ENCODE measurements at regions not wholly inside any gene's neighbourhood (a gene's known extent, or its start where the extent isn't known, plus 50 kb on each side); places are given as distances from the start of the nearest gene placed in this dataset.

- no peaks in the 10 kb centered on the region for H3K79me2 ChIP-seq (ENCODE audit: control insufficient read depth, insufficient read depth, low read length)
- H3K9ac ChIP-seq (ENCODE audit: low read length), result no peak overlapping the region
- DNase-seq, result no peak
- no peak overlapping the region for H3K27ac Mint-ChIP-seq
- H4K20me1 ChIP-seq (ENCODE audit: control insufficient read depth, insufficient read depth, low read length, poor library complexity, severe bottlenecking), result no peaks in the 10 kb centered on the region
- H3K9me3 Mint-ChIP-seq (ENCODE audit: insufficient read depth), result no peaks in the 10 kb centered on the region
- no peak for TF ChIP-seq EZH2 (IDR thresholded peaks at IDR 0.05; ENCODE audit: borderline replicate concordance, insufficient read depth, low read depth, low read length, poor library complexity, severe bottlenecking)
- TF ChIP-seq, protein P1, sequence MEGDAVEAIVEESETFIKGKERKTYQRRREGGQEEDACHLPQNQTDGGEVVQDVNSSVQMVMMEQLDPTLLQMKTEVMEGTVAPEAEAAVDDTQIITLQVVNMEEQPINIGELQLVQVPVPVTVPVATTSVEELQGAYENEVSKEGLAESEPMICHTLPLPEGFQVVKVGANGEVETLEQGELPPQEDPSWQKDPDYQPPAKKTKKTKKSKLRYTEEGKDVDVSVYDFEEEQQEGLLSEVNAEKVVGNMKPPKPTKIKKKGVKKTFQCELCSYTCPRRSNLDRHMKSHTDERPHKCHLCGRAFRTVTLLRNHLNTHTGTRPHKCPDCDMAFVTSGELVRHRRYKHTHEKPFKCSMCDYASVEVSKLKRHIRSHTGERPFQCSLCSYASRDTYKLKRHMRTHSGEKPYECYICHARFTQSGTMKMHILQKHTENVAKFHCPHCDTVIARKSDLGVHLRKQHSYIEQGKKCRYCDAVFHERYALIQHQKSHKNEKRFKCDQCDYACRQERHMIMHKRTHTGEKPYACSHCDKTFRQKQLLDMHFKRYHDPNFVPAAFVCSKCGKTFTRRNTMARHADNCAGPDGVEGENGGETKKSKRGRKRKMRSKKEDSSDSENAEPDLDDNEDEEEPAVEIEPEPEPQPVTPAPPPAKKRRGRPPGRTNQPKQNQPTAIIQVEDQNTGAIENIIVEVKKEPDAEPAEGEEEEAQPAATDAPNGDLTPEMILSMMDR (IDR thresholded peaks at IDR 0.05), result no peak
- no peaks in the 10 kb centered on the region for H3K4me1 ChIP-seq (ENCODE audit: control insufficient read depth in 2 of 2, insufficient read depth in 2 of 2, low read length in 2 of 2)
- no peak overlapping the region for H3K4me2 ChIP-seq (replicated peaks; ENCODE audit: low read depth, low read length, poor library complexity, severe bottlenecking)
- intact Hi-C loops (cut with micrococcal nuclease), result no loop called here
- no peak overlapping the region for H3K4me3 Mint-ChIP-seq
- ChIA-PET CTCF (no interaction called here), POLR2A (no interaction called here)
- no peak for ATAC-seq (ENCODE audit: low read depth)
- no peak overlapping the region for H3K27ac ChIP-seq (ENCODE audit: low read length in 2 of 2)
- H2AFZ ChIP-seq (ENCODE audit: insufficient read depth, low read depth, low read length, poor library complexity, severe bottlenecking), result no peak overlapping the region
- H3K27me3 Mint-ChIP-seq, result peaks cover 14% of the 10 kb centered on the region
- no peaks in the 10 kb centered on the region for H3K36me3 ChIP-seq (replicated peaks in 1 of 2; ENCODE audit: control extremely low read depth in 1 of 2, control insufficient read depth in 1 of 2, extremely low read depth in 1 of 2, insufficient read depth in 2 of 2, low read length in 1 of 2)
- H3K4me3 ChIP-seq (ENCODE audit: control extremely low read depth in 1 of 5, extremely low read depth in 1 of 5, insufficient read depth in 1 of 5, low read depth in 2 of 5, low read length in 4 of 5), result no peak overlapping the region
- peaks cover 0 to 5% (median 0%) of the 10 kb centered on the region in 4 experiments for H3K27me3 ChIP-seq (replicated peaks in 1 of 4; ENCODE audit: control extremely low read depth in 1 of 4, control insufficient read depth in 3 of 4, insufficient read depth in 4 of 4, low read length in 3 of 4)
- peaks cover 0 to 11% (median 0%) of the 10 kb centered on the region in 3 donors for H3K9me3 ChIP-seq (ENCODE audit: control extremely low read depth in 1 of 3, control insufficient read depth in 2 of 3, insufficient read depth in 1 of 3, low read length in 2 of 3)
- WGBS (ENCODE audit: insufficient coverage), result 67% methylated on average over 3 of the region's 10 CpGs
- H3K4me1 Mint-ChIP-seq, result no peaks in the 10 kb centered on the region
Observed at GRCh38 chr3:127383656-127384179, 95.9 kb upstream of the PRR20G start.

DNA sequence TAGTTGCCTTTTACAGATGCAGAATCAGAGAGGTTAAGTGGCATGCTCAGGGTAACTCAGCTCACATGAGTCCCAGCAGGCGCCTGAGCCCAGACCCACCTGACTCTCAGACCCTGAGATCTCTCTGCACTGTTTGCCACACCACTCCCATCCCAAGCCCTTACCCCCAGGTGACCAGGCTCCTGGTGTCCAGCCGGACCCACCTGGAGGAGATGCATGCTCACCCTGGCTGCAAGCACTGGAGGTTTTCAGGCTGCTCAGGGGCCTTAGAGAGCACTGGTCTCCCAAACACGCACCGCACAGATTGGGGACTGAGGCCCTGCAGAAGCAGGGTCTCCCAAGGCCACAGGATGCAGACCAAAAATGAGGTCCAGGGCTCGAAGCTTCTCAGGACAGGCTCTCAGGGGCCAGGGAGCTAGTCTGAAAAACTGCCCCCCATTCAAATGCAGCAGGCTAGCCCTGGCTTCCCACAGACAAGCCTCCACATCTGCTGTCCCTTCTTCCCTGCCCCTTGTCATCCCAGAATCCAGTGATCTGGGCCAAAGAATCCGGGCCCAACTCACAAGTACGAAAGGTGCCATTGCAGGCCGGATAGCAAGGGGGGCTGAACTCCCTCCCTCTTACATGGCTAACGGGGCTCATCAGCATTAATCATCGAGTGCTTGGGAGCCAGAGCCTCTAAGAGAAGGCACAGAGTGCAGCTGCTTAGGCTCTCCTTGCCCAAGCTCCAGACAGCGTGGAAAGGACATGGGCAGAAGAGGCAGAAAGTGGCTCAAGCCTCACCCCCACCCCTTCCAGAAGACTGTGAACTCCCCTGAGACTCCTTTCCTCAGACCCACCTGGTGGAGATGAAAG, 90.2 kb upstream of the PRR20G start:
- intact Hi-C loops (cut with micrococcal nuclease), result no loop called here
- POLR2A ChIA-PET, result no interaction called here
- Histone ChIP-seq H3K4me1 (ENCODE audit: control insufficient read depth in 2 of 2, insufficient read depth in 2 of 2, low read length in 2 of 2) (no peaks in the 10 kb centered on the region), H3K4me3 (ENCODE audit: control extremely low read depth in 1 of 5, extremely low read depth in 1 of 5, insufficient read depth in 1 of 5, low read depth in 2 of 5, low read length in 4 of 5) (no peak overlapping the region), H3K4me2 (replicated peaks; ENCODE audit: low read depth, low read length, poor library complexity, severe bottlenecking) (no peak overlapping the region), H4K20me1 (ENCODE audit: control insufficient read depth, insufficient read depth, low read length, poor library complexity, severe bottlenecking) (no peaks in the 10 kb centered on the region), H3K36me3 (replicated peaks in 1 of 2; ENCODE audit: control extremely low read depth in 1 of 2, control insufficient read depth in 1 of 2, extremely low read depth in 1 of 2, insufficient read depth in 2 of 2, low read length in 1 of 2) (no peaks in the 10 kb centered on the region), H2AFZ (ENCODE audit: insufficient read depth, low read depth, low read length, poor library complexity, severe bottlenecking) (no peak overlapping the region), H3K9ac (ENCODE audit: low read length) (no peak overlapping the region), H3K9me3 (ENCODE audit: control extremely low read depth in 1 of 3, control insufficient read depth in 2 of 3, insufficient read depth in 1 of 3, low read length in 2 of 3) (peaks cover 0 to 18% (median 0%) of the 10 kb centered on the region in 3 donors), H3K27ac (ENCODE audit: low read length in 2 of 2) (no peak overlapping the region), H3K27me3 (replicated peaks in 1 of 4; ENCODE audit: control extremely low read depth in 1 of 4, control insufficient read depth in 3 of 4, insufficient read depth in 4 of 4, low read length in 3 of 4) (peaks cover 0 to 3% (median 0%) of the 10 kb centered on the region in 4 experiments), H3K79me2 (ENCODE audit: control insufficient read depth, insufficient read depth, low read length) (no peaks in the 10 kb centered on the region)
- Mint-ChIP-seq H3K9me3 (ENCODE audit: insufficient read depth) (peaks cover 3% of the 10 kb centered on the region), H3K27ac (no peak overlapping the region), H3K27me3 (peaks cover 13% of the 10 kb centered on the region), H3K4me3 (no peak overlapping the region), H3K4me1 (no peaks in the 10 kb centered on the region)
- TF ChIP-seq, protein P1 (IDR thresholded peaks at IDR 0.05), result no peak
- TF ChIP-seq EZH2 (IDR thresholded peaks at IDR 0.05; ENCODE audit: borderline replicate concordance, insufficient read depth, low read depth, low read length, poor library complexity, severe bottlenecking), result no peak
- WGBS (ENCODE audit: insufficient coverage), result 75% methylated on average over 10 of the region's 11 CpGs
- CTCF ChIA-PET, result no interaction called here
- ATAC-seq (ENCODE audit: low read depth) (no peak), DNase-seq (no peak)
